K562 (cell line): ENCODE measurements at regions not wholly inside any gene's neighbourhood (a gene's known extent, or its start where the extent isn't known, plus 50 kb on each side); places are given as distances from the start of the nearest gene placed in this dataset.

Source experiments
- CCNT2 ChIP-seq: IDR thresholded peaks from 2 replicates; pipeline ENCODE4 v1.6.1; 2011; ENCODE audit warnings: borderline replicate concordance, low read depth, mild to moderate bottlenecking, moderate library complexity, mixed read lengths, low read length; ENCODE audit not compliant: insufficient read length; ENCODE audit errors: extremely low read depth
- CTBP1 ChIP-seq: fragments of 450-650 bp; IDR thresholded peaks from 2 replicates; pipeline ENCODE4 v1.6.1; 2016; ENCODE audit warnings: borderline replicate concordance
- FOS ChIP-seq: IDR thresholded peaks from 3 replicates; pipeline ENCODE4 v1.6.1; 2011; ENCODE audit not compliant: insufficient read length; ENCODE audit errors: extremely low read depth
- HNRNPK ChIP-seq: fragments of 200-400 bp; formaldehyde crosslinking; IDR thresholded peaks from one replicate; pipeline ENCODE4 v1.6.1; 2018; ENCODE audit warnings: mild to moderate bottlenecking, low read depth, low read length; ENCODE audit not compliant: poor library complexity, severe bottlenecking
- HNRNPL ChIP-seq: fragments of 200-400 bp; formaldehyde crosslinking; IDR thresholded peaks from 2 replicates; pipeline ENCODE4 v1.6.1; 2017; ENCODE audit warnings: low read depth, mild to moderate bottlenecking, low read length
- POLR3G ChIP-seq: IDR thresholded peaks from 2 replicates; pipeline ENCODE4 v1.6.1; 2011; ENCODE audit not compliant: insufficient read length, insufficient replicate concordance; ENCODE audit errors: extremely low read depth
- RBM34 ChIP-seq: fragments of 200-400 bp; formaldehyde crosslinking; IDR thresholded peaks from 2 replicates; pipeline ENCODE4 v1.6.1; 2018; ENCODE audit warnings: low read length, borderline replicate concordance; ENCODE audit not compliant: insufficient read depth
- SIRT6 ChIP-seq: IDR thresholded peaks from one replicate; pipeline ENCODE4 v1.6.1; 2012; ENCODE audit warnings: low read depth, mild to moderate bottlenecking, control low read depth, inconsistent platforms, low read length, moderate library complexity
- SMAD2 ChIP-seq: fragments of 150-350 bp; IDR thresholded peaks from 2 replicates; pipeline ENCODE4 v1.6.1; 2014; ENCODE audit warnings: low read depth, mild to moderate bottlenecking, low read length
- SMC3 ChIP-seq: conservative IDR thresholded peaks from 2 replicates; pipeline ENCODE4 v1.6.1; 2011; ENCODE audit warnings: low read depth, low read length, improper control_type of control experiment; ENCODE audit not compliant: insufficient read depth
- ZNF41 ChIP-seq: fragments of 250-450 bp; sonication (Bioruptor Pico); conservative IDR thresholded peaks from 2 replicates; pipeline ENCODE4 v1.4.0; 2020; ENCODE audit warnings: mild to moderate bottlenecking
- ZNF717 ChIP-seq: fragments of 250-450 bp; sonication (Bioruptor Pico); IDR thresholded peaks from 2 replicates; pipeline ENCODE4 v1.5.0; 2021
- TF ChIP-seq, protein P1 (sequence below): sonication (generic); formaldehyde crosslinking; IDR thresholded peaks from 2 replicates; pipeline ENCODE4 v1.8.0; 2023; ENCODE audit warnings: mild to moderate bottlenecking, missing genetic modification reagents
- TF ChIP-seq, protein P2 (sequence below): fragments of 450-650 bp; IDR thresholded peaks from 2 replicates; pipeline ENCODE4 v1.7.1; 2018; ENCODE audit warnings: mild to moderate bottlenecking, low read depth; ENCODE audit not compliant: partially characterized antibody
- TF ChIP-seq, protein P3 (sequence below): sonication (generic); formaldehyde crosslinking; IDR thresholded peaks from 2 replicates; pipeline ENCODE4 v1.8.0; 2023; ENCODE audit warnings: missing genetic modification reagents, mild to moderate bottlenecking, borderline replicate concordance

DNA sequence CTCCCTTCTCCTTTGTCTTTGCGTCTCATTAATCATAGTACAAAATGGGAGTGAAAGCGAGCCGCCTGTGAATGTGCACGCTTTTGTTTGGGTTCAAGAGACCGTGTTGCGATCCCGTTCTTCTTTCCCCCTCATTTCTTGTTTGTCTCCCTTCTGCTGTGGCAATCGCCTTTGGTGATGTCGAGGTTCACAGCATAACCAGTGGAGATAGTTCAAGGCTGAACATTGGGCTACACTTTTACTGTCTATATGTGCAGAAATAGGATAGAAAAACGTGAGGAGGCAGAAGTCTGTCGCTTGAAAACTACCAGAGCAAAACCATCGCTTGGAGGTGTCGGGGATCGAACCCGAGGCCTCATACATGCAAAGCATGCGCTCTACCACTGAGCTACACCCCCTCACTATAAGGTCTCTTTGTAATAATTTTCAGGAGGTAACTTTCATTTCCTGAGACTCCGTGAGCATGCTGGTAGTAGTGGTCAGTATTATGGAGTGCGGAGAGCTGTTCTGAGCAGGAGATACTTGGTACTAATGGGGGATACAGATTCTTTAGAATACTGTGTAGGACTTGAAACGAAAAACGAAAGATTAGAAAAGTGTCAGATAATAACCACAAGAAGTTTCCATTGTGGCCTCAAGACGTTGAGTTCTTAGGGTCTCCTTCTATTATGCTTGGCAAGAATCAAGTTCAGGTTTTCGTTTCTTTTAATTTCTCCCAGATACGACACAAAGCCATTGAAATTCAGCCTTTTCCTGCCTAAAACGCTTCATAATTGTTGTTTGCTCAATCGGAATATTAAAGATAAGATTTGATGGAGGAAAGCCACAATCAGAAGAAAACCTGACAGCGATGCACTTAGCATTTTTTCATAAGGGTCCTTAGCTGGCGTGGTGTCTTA is 106.6 kb downstream of the TRIM27 start (continued):
- TF ChIP-seq, protein P1, sequence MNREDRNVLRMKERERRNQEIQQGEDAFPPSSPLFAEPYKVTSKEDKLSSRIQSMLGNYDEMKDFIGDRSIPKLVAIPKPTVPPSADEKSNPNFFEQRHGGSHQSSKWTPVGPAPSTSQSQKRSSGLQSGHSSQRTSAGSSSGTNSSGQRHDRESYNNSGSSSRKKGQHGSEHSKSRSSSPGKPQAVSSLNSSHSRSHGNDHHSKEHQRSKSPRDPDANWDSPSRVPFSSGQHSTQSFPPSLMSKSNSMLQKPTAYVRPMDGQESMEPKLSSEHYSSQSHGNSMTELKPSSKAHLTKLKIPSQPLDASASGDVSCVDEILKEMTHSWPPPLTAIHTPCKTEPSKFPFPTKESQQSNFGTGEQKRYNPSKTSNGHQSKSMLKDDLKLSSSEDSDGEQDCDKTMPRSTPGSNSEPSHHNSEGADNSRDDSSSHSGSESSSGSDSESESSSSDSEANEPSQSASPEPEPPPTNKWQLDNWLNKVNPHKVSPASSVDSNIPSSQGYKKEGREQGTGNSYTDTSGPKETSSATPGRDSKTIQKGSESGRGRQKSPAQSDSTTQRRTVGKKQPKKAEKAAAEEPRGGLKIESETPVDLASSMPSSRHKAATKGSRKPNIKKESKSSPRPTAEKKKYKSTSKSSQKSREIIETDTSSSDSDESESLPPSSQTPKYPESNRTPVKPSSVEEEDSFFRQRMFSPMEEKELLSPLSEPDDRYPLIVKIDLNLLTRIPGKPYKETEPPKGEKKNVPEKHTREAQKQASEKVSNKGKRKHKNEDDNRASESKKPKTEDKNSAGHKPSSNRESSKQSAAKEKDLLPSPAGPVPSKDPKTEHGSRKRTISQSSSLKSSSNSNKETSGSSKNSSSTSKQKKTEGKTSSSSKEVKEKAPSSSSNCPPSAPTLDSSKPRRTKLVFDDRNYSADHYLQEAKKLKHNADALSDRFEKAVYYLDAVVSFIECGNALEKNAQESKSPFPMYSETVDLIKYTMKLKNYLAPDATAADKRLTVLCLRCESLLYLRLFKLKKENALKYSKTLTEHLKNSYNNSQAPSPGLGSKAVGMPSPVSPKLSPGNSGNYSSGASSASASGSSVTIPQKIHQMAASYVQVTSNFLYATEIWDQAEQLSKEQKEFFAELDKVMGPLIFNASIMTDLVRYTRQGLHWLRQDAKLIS (CRISPR knock-in tag): no peak
- TF ChIP-seq HNRNPK (no peak), HNRNPL (no peak), CTBP1 (peak; percentile 57; the same call in 1 of the 2 replicates), SMAD2 (no peak), FOS (no peak), RBM34 (no peak), ZNF41 (CRISPR knock-in tag) (no peak), POLR3G (peak; percentile 65), ZNF717 (no peak), SMC3 (no peak), CCNT2 (no peak), SIRT6 (no peak)
- TF ChIP-seq, protein P2, sequence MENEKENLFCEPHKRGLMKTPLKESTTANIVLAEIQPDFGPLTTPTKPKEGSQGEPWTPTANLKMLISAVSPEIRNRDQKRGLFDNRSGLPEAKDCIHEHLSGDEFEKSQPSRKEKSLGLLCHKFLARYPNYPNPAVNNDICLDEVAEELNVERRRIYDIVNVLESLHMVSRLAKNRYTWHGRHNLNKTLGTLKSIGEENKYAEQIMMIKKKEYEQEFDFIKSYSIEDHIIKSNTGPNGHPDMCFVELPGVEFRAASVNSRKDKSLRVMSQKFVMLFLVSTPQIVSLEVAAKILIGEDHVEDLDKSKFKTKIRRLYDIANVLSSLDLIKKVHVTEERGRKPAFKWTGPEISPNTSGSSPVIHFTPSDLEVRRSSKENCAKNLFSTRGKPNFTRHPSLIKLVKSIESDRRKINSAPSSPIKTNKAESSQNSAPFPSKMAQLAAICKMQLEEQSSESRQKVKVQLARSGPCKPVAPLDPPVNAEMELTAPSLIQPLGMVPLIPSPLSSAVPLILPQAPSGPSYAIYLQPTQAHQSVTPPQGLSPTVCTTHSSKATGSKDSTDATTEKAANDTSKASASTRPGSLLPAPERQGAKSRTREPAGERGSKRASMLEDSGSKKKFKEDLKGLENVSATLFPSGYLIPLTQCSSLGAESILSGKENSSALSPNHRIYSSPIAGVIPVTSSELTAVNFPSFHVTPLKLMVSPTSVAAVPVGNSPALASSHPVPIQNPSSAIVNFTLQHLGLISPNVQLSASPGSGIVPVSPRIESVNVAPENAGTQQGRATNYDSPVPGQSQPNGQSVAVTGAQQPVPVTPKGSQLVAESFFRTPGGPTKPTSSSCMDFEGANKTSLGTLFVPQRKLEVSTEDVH: no peak
- TF ChIP-seq, protein P3, sequence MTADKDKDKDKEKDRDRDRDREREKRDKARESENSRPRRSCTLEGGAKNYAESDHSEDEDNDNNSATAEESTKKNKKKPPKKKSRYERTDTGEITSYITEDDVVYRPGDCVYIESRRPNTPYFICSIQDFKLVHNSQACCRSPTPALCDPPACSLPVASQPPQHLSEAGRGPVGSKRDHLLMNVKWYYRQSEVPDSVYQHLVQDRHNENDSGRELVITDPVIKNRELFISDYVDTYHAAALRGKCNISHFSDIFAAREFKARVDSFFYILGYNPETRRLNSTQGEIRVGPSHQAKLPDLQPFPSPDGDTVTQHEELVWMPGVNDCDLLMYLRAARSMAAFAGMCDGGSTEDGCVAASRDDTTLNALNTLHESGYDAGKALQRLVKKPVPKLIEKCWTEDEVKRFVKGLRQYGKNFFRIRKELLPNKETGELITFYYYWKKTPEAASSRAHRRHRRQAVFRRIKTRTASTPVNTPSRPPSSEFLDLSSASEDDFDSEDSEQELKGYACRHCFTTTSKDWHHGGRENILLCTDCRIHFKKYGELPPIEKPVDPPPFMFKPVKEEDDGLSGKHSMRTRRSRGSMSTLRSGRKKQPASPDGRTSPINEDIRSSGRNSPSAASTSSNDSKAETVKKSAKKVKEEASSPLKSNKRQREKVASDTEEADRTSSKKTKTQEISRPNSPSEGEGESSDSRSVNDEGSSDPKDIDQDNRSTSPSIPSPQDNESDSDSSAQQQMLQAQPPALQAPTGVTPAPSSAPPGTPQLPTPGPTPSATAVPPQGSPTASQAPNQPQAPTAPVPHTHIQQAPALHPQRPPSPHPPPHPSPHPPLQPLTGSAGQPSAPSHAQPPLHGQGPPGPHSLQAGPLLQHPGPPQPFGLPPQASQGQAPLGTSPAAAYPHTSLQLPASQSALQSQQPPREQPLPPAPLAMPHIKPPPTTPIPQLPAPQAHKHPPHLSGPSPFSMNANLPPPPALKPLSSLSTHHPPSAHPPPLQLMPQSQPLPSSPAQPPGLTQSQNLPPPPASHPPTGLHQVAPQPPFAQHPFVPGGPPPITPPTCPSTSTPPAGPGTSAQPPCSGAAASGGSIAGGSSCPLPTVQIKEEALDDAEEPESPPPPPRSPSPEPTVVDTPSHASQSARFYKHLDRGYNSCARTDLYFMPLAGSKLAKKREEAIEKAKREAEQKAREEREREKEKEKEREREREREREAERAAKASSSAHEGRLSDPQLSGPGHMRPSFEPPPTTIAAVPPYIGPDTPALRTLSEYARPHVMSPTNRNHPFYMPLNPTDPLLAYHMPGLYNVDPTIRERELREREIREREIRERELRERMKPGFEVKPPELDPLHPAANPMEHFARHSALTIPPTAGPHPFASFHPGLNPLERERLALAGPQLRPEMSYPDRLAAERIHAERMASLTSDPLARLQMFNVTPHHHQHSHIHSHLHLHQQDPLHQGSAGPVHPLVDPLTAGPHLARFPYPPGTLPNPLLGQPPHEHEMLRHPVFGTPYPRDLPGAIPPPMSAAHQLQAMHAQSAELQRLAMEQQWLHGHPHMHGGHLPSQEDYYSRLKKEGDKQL (CRISPR knock-in tag): no peak
